ENCODE measurements at regions not wholly inside any gene's neighbourhood (a gene's known extent, or its start where the extent isn't known, plus 50 kb on each side); places are given as distances from the start of the nearest gene placed in this dataset.

- ChIA-PET CTCF (no interaction called here), POLR2A (no interaction called here)
- H3K4me3 ChIP-seq (ENCODE audit: low read depth, low read length): no peak overlapping the region
- DNase-seq (ENCODE audit: low read depth): no peak
- peaks cover 1% of the 10 kb centered on the region; the same call in 1 of the 2 replicates for H3K27me3 ChIP-seq (ENCODE audit: control insufficient read depth, insufficient read depth, low read length)
- H3K36me3 ChIP-seq (ENCODE audit: control insufficient read depth, insufficient read depth, low read length): no peaks in the 10 kb centered on the region
- no peak for TF ChIP-seq CTCF (IDR thresholded peaks at IDR 0.05; ENCODE audit: insufficient read depth, low read depth, low read length)
These were observed 360.2 kb downstream of the PREX1 start for GRCh38 chr20:48467622-48468021.

- TF ChIP-seq CTCF (IDR thresholded peaks at IDR 0.05; ENCODE audit: insufficient read depth, low read depth, low read length): no peak
- Histone ChIP-seq H3K4me3 (ENCODE audit: low read depth, low read length) (no peak overlapping the region), H3K36me3 (ENCODE audit: control insufficient read depth, insufficient read depth, low read length) (no peaks in the 10 kb centered on the region), H3K27me3 (ENCODE audit: control insufficient read depth, insufficient read depth, low read length) (no peaks in the 10 kb centered on the region)
- POLR2A ChIA-PET: no interaction called here
- CTCF ChIA-PET: interaction anchor here (1.2 to 1.5 kb wide), 2 partner anchors 9 to 155 kb away, joined by 3 to 4 read pairs; no protein-coding TSS in a partner anchor
- no peak for DNase-seq (ENCODE audit: low read depth)
These were observed 362.5 kb downstream of the PREX1 start for GRCh38 chr20:48465271-48465670.

- CTCF ChIA-PET: interaction anchor here (1.5 kb wide), 1 partner anchor 157 kb away, joined by 4 read pairs; no protein-coding TSS in a partner anchor
- no peaks in the 10 kb centered on the region for H3K27me3 ChIP-seq (ENCODE audit: control insufficient read depth, insufficient read depth, low read length)
- H3K36me3 ChIP-seq (ENCODE audit: control insufficient read depth, insufficient read depth, low read length): no peaks in the 10 kb centered on the region
- POLR2A ChIA-PET: no interaction called here
- no peak for TF ChIP-seq CTCF (IDR thresholded peaks at IDR 0.05; ENCODE audit: insufficient read depth, low read depth, low read length)
- no peak overlapping the region for H3K4me3 ChIP-seq (ENCODE audit: low read depth, low read length)
- no peak for DNase-seq (ENCODE audit: low read depth)
These were observed 363.9 kb downstream of the PREX1 start for GRCh38 chr20:48463916-48464315.

GRCh38 chr20:48463096-48463720 is 364.6 kb downstream of the PREX1 start:
- no peak for TF ChIP-seq CTCF (IDR thresholded peaks at IDR 0.05; ENCODE audit: insufficient read depth, low read depth, low read length)
- POLR2A ChIA-PET: no interaction called here
- H3K4me3 ChIP-seq (ENCODE audit: low read depth, low read length): no peak overlapping the region
- H3K27me3 ChIP-seq (ENCODE audit: control insufficient read depth, insufficient read depth, low read length): no peaks in the 10 kb centered on the region
- H3K36me3 ChIP-seq (ENCODE audit: control insufficient read depth, insufficient read depth, low read length): no peaks in the 10 kb centered on the region
- DNase-seq (ENCODE audit: low read depth): no peak
- CTCF ChIA-PET: interaction anchor here (1.2 kb wide), 1 partner anchor 24 kb away, joined by 3 read pairs; no protein-coding TSS in a partner anchor

- no peak for DNase-seq (ENCODE audit: low read depth)
- H3K36me3 ChIP-seq (ENCODE audit: control insufficient read depth, insufficient read depth, low read length): no peaks in the 10 kb centered on the region
- ChIA-PET CTCF (interaction anchor here (1.2 kb wide), 1 partner anchor 26 kb away, joined by 3 read pairs; no protein-coding TSS in a partner anchor), POLR2A (no interaction called here)
- no peak for TF ChIP-seq CTCF (IDR thresholded peaks at IDR 0.05; ENCODE audit: insufficient read depth, low read depth, low read length)
- H3K27me3 ChIP-seq (ENCODE audit: control insufficient read depth, insufficient read depth, low read length): no peaks in the 10 kb centered on the region
- no peak overlapping the region for H3K4me3 ChIP-seq (ENCODE audit: low read depth, low read length)
These were observed 366.1 kb downstream of the PREX1 start for GRCh38 chr20:48461735-48462119.
